GM12865 (cell line): ENCODE measurements at regions not wholly inside any gene's neighbourhood (a gene's known extent, or its start where the extent isn't known, plus 50 kb on each side); places are given as distances from the start of the nearest gene placed in this dataset.

Experiments
- DNase-seq: peaks from one replicate; pipeline ENCODE4 v3.0.0; 2010; ENCODE audit warnings: low read depth
- H3K4me3 ChIP-seq: 2 replicates; pipeline ENCODE4 v1.5.1; 2011; ENCODE audit warnings: mild to moderate bottlenecking, low read depth, low read length, control low read depth
- CTCF ChIP-seq: IDR thresholded peaks from 2 replicates; pipeline ENCODE4 v1.5.1; 2011; ENCODE audit warnings: low read length, control low read depth, low read depth, inconsistent platforms; ENCODE audit not compliant: insufficient read depth; ENCODE audit errors: missing control alignments

GRCh38 chr2:216909541-216910210 lies 49.8 kb upstream of the TNP1 start:
- no peak for DNase-seq

More at GRCh38 chr2:216909541-216910210, 49.8 kb upstream of the TNP1 start:
- H3K4me3 ChIP-seq, result no peak overlapping the region
- no peak for TF ChIP-seq CTCF
